BLaER1 (cell line): ENCODE measurements at regions not wholly inside any gene's neighbourhood (a gene's known extent, or its start where the extent isn't known, plus 50 kb on each side); places are given as distances from the start of the nearest gene placed in this dataset.

ENCODE experiments used
- H3K27ac ChIP-seq: shearing (Covaris generic); formaldehyde crosslinking; 2 replicates; pipeline ENCODE4 v1.8.1; 2022
- H3K27me3 ChIP-seq: shearing (Covaris generic); formaldehyde crosslinking; 2 replicates; pipeline ENCODE4 v1.8.1; 2022
- H3K36me3 ChIP-seq: shearing (Covaris generic); formaldehyde crosslinking; 2 replicates; pipeline ENCODE4 v1.8.1; 2022
- H3K4me1 ChIP-seq: shearing (Covaris generic); formaldehyde crosslinking; 2 replicates; pipeline ENCODE4 v1.8.1; 2022
- H3K4me2 ChIP-seq: shearing (Covaris generic); formaldehyde crosslinking; 2 replicates; pipeline ENCODE4 v1.8.1; 2022
- H3K4me3 ChIP-seq: shearing (Covaris generic); formaldehyde crosslinking; 2 replicates; pipeline ENCODE4 v1.8.1; 2022
- H3K9ac ChIP-seq: shearing (Covaris generic); formaldehyde crosslinking; 2 replicates; pipeline ENCODE4 v1.8.1; 2022
- H3K9me3 ChIP-seq: shearing (Covaris generic); formaldehyde crosslinking; 2 replicates; pipeline ENCODE4 v1.8.1; 2022
- H4K20me1 ChIP-seq: shearing (Covaris generic); formaldehyde crosslinking; 2 replicates; pipeline ENCODE4 v1.8.1; 2022
- Cebpa-rat ChIP-seq: shearing (Covaris generic); IDR thresholded peaks from 2 replicates; pipeline ENCODE4 v1.8.1; 2022

DNA sequence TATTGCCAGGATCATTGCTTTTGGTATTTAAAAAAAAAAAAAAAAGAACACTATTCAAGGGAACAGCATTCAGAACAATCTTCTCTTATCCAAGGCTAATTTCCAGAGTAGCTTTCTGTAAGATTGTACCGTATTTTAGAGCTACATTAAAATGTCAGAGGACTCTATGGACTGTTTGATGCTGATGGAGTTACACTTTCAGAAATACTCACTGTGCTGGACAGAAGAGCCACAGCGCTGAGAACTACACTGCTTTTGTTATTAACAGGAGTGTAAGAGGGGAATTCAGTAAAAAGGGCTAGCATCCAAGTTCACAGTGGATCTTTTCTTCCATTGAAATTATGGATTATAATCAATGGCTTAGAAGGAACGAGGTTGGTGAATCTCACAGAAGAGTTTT, 247.7 kb downstream of the AHR start:
- H3K27me3 ChIP-seq = no peaks in the 10 kb centered on the region
- H3K27ac ChIP-seq = no peak overlapping the region
- H4K20me1 ChIP-seq = no peaks in the 10 kb centered on the region
- H3K4me1 ChIP-seq = no peaks in the 10 kb centered on the region
- H3K4me3 ChIP-seq = no peak overlapping the region
- no peak overlapping the region for H3K9ac ChIP-seq
- no peak for TF ChIP-seq Cebpa-rat
- no peaks in the 10 kb centered on the region for H3K9me3 ChIP-seq
- no peaks in the 10 kb centered on the region for H3K36me3 ChIP-seq
- no peak overlapping the region for H3K4me2 ChIP-seq

DNA sequence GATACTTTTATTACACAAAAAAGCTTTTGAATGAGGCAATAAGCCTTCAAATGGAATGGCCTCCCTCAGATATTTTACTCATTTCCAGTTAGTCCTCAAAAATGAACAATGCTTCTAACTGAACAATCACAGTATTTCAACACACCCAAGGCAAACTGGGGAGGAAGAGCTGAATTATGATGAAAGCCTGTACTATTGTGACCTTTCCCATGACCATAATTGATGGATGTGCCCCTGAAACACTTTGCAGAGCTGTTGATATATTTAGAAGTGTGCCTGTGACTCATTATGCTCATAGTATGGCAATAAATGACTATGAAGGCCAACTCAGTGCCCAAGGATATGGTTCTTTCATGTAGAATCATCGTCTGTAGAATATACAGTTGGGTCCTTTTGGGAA, 248.1 kb downstream of the AHR start:
- H3K4me3 ChIP-seq = no peak overlapping the region
- H3K4me1 ChIP-seq = no peaks in the 10 kb centered on the region
- H3K9ac ChIP-seq = no peak overlapping the region
- no peak for TF ChIP-seq Cebpa-rat
- no peaks in the 10 kb centered on the region for H3K36me3 ChIP-seq
- no peaks in the 10 kb centered on the region for H3K27me3 ChIP-seq
- H4K20me1 ChIP-seq = no peaks in the 10 kb centered on the region
- H3K9me3 ChIP-seq = no peaks in the 10 kb centered on the region
- H3K27ac ChIP-seq = no peak overlapping the region
- no peak overlapping the region for H3K4me2 ChIP-seq

DNA sequence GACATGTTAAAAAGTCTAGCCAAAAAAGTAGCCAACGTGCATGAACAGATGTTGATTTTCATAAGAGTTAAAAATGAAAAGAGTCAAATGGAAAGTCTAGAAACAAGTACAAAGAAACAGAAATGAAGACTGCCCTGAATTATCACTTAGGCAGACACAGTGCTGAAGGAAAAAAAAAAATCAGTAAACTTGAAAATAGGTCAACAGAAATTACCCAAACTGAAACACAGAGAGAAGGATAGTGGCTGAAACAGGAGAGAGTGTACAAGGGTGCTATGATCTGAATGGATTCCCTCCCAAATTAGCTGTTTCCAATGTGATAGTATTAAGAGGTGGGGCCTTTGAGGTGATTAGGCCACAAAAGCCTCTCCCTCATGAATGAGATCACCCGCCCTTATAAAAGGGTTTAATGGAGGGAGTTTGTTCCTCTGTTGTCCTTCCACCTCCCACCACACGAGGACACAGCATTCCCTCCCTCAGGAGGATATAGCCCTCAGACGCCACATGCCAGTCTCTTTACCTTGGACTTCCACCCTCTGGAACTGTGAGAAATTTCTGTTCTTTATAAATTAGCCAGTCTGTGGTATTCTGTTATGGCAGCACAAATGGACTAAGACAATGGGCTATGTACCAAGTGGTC, 249.7 kb downstream of the AHR start:
- no peaks in the 10 kb centered on the region for H4K20me1 ChIP-seq
- H3K4me2 ChIP-seq = no peak overlapping the region
- no peak overlapping the region for H3K9ac ChIP-seq
- H3K4me3 ChIP-seq = no peak overlapping the region
- no peaks in the 10 kb centered on the region for H3K36me3 ChIP-seq
- no peaks in the 10 kb centered on the region for H3K4me1 ChIP-seq
- H3K27ac ChIP-seq = no peak overlapping the region
- H3K9me3 ChIP-seq = no peaks in the 10 kb centered on the region
- TF ChIP-seq Cebpa-rat = no peak
- H3K27me3 ChIP-seq = no peaks in the 10 kb centered on the region

DNA sequence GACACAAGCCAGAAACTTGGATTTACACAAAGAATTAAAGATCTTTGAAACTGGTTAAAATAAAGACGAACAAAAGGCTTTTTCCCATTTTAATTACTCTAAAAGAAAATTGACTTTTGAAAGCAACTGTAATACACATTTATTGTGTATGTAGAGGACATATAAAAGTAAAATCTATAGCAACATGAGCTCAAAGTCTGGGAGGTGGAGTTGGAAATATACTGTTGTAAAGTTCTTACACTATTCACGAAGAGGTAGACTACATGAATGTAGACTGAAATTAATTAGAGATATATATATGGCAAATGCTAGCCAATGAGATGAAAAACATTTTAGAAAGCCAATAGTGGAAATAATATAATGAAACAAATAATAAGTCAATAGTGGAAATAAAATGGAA, 251.0 kb downstream of the AHR start:
- no peak overlapping the region for H3K9ac ChIP-seq
- H3K4me2 ChIP-seq = no peak overlapping the region
- no peak overlapping the region for H3K4me3 ChIP-seq
- H3K4me1 ChIP-seq = no peaks in the 10 kb centered on the region
- no peaks in the 10 kb centered on the region for H3K36me3 ChIP-seq
- no peak for TF ChIP-seq Cebpa-rat
- no peaks in the 10 kb centered on the region for H3K27me3 ChIP-seq
- 0 out of 2 replicates have a peak, but pooled peaks cover 1% of the 10 kb centered on the region for H3K9me3 ChIP-seq
- no peaks in the 10 kb centered on the region for H4K20me1 ChIP-seq
- no peak overlapping the region for H3K27ac ChIP-seq

DNA sequence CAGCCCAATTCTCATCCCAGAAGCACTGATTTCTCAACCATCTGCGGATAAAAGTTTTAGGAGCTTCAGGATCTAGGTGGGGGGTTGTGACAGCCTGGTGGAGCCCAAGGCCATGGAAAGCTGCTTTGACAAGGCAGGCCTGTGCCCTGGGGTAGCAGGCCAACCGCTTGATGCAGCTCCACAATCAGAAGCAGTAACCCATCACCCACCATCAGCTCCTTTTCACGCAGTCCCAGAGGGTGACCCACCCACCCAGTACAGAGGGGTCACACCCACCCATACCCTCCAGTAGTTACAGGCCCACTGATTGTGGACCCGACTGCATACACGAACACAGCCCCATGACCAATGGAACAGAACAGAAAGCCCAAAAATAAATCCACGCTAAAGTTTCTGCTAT, 253.9 kb downstream of the AHR start:
- Histone ChIP-seq H3K4me3 (no peak overlapping the region), H3K27ac (no peak overlapping the region), H3K4me1 (peaks cover 6% of the 10 kb centered on the region), H3K4me2 (no peak overlapping the region), H3K36me3 (no peaks in the 10 kb centered on the region), H3K27me3 (no peaks in the 10 kb centered on the region), H4K20me1 (no peaks in the 10 kb centered on the region), H3K9ac (no peak overlapping the region), H3K9me3 (0 out of 2 replicates have a peak, but pooled peaks cover 5% of the 10 kb centered on the region)
- no peak for TF ChIP-seq Cebpa-rat

DNA sequence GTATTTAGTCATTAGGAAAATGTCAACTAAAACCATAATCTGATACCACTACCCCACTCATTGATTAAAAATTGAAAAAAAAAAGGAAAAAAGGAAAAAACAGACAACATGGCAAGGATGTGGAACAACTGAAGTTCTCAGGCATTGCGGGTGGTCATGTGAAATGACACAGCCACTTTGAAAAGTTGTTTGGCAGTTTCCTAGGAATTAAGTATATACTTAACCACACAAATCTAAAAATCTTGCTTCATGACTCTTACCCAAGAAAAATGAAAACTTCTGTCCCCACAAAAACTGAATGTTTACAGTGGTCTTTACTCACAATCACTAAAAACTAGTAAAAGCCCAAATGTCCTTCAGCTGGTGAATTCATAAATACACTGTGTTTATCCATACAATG, 254.5 kb downstream of the AHR start:
- 0 out of 2 replicates have a peak, but pooled peaks cover 5% of the 10 kb centered on the region for H3K9me3 ChIP-seq
- no peak for TF ChIP-seq Cebpa-rat

DNA sequence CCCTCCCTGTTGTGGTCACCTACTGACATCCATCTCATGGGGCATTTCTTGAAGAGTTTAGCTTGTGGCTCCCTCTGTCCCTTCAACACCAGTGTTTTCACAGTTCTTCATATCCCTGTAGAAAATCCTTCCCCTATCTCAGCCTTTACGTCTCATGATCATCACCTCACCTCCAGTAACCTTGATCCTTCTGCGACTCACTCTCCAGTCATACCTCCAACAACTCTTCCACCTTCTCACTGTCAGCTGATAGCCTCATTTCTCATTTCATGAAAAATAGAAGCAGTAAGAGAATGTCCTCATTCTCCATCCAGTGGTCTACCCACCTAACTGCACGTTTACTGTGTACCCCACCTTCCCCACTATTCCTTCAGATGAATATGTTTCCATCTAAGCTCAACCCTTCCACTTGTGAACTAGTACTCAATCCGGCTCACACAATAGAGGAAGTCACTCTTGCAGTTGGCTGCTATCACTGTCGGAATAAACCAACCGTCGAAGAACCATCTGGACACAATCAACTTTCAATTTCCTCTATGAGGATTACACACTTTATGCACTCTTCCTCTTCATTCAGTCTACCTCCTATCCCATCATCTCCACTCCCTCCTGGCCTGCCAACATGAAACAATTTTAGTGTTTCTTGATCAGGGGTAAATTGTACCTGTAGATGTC, 256.0 kb downstream of the AHR start:
- Histone ChIP-seq H3K27ac (no peak overlapping the region), H3K4me3 (no peak overlapping the region), H3K27me3 (no peaks in the 10 kb centered on the region), H3K36me3 (no peaks in the 10 kb centered on the region), H3K4me2 (no peak overlapping the region), H3K9me3 (0 out of 2 replicates have a peak, but pooled peaks cover 5% of the 10 kb centered on the region), H3K9ac (no peak overlapping the region), H4K20me1 (no peaks in the 10 kb centered on the region), H3K4me1 (peaks cover 13% of the 10 kb centered on the region)
- no peak for TF ChIP-seq Cebpa-rat

More for the DNA sequence above, 254.5 kb downstream of the AHR start:
- Histone ChIP-seq H3K4me2 (no peak overlapping the region), H3K27me3 (no peaks in the 10 kb centered on the region), H3K4me3 (no peak overlapping the region), H3K36me3 (no peaks in the 10 kb centered on the region), H3K4me1 (peaks cover 12% of the 10 kb centered on the region), H4K20me1 (no peaks in the 10 kb centered on the region), H3K27ac (no peak overlapping the region), H3K9ac (no peak overlapping the region)

DNA sequence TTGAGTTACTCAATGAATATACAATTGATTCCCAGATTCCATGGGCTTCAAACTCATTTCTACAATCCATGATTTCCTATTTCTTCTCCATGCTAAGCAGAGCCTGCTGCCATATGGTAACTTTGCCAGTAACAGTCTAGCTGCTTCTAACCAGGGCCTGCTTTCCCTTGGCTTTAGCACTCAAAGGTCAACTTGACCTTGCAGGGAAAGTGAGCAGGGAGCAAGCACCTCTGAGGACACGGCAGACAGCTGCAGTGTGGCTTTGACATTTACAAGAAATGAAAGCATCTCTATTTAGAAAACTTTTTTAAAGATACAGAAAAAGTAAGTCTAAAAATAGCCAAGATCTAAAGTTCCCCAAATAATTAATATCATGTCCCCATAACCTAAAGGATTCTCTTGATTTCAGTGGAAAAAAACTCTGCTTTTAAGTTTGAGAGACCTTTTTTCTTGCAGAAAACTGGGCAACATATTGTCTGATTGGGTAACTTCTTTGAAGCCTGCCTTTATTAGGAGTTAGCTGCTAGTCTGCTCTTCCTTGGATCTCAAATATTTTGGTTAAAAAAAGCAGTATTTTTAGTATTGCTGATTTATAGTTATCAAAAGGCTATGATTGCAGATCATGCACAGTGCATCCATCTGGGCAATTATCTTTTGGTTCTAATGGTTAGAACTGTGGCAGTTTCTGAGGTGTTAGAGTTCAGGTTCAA, 257.9 kb downstream of the AHR start:
- H3K4me3 ChIP-seq = no peak overlapping the region
- no peaks in the 10 kb centered on the region for H3K27me3 ChIP-seq
- 0 out of 2 replicates have a peak, but pooled peaks cover 5% of the 10 kb centered on the region for H3K9me3 ChIP-seq
- no peaks in the 10 kb centered on the region for H4K20me1 ChIP-seq
- no peaks in the 10 kb centered on the region for H3K36me3 ChIP-seq
- peak overlapping the region; percentile 5; the same call in 1 of the 2 replicates for H3K4me2 ChIP-seq
- no peak for TF ChIP-seq Cebpa-rat
- H3K27ac ChIP-seq = no peak overlapping the region
- no peak overlapping the region for H3K9ac ChIP-seq
- peaks cover 13% of the 10 kb centered on the region for H3K4me1 ChIP-seq

DNA sequence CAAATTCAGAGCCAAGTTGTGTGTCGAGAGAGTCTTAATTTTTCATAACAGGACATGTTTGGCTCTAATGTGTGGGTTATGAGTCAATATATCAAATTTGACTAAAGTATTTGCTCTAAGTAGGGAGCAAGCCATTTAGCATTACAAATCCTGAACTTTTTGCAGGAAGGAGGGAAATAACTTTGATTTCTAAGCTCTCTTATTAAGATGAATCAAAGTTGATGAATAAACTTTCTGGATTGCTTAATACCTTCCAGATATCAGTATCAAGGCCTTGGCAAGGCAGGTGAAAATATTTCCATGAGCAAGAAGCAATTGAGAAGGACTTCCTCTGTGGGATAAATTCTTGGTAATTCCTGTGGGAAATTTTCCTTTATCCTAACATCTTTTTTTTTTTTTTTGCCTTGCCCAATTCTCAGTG, 258.8 kb downstream of the AHR start:
- H3K4me2 ChIP-seq = peak overlapping the region; percentile 26; the same call in 1 of the 2 replicates
- H3K27ac ChIP-seq = no peak overlapping the region
- no peaks in the 10 kb centered on the region for H4K20me1 ChIP-seq
- H3K4me3 ChIP-seq = no peak overlapping the region
- no peaks in the 10 kb centered on the region for H3K27me3 ChIP-seq
- H3K9ac ChIP-seq = no peak overlapping the region
- peaks cover 13% of the 10 kb centered on the region for H3K4me1 ChIP-seq
- H3K36me3 ChIP-seq = no peaks in the 10 kb centered on the region
- H3K9me3 ChIP-seq = 0 out of 2 replicates have a peak, but pooled peaks cover 5% of the 10 kb centered on the region
- no peak for TF ChIP-seq Cebpa-rat

DNA sequence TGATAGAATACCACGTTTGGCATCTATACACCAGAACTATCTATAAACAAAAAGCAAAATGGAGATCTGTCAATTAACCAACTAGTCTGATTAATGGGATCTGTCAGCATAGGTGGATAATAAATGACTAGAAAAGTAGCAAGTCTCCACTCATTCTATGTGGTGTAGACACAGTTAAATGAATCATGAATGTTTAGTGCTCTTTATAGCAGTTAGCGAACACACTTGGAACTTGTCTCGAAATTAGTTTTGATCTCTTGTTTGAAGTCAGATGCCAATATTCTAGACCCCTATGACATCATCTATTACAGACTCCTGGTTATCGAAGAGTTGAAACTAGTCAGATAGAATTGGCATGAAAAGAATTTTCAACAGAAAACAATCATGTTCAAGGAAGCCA, 259.7 kb downstream of the AHR start:
- no peak overlapping the region for H3K4me3 ChIP-seq
- TF ChIP-seq Cebpa-rat = no peak
- H3K27ac ChIP-seq = no peak overlapping the region
- no peaks in the 10 kb centered on the region for H3K27me3 ChIP-seq
- peaks cover 13% of the 10 kb centered on the region for H3K4me1 ChIP-seq
- 0 out of 2 replicates have a peak, but pooled peaks cover 5% of the 10 kb centered on the region for H3K9me3 ChIP-seq
- no peaks in the 10 kb centered on the region for H4K20me1 ChIP-seq
- no peaks in the 10 kb centered on the region for H3K36me3 ChIP-seq
- no peak overlapping the region for H3K4me2 ChIP-seq
- no peak overlapping the region for H3K9ac ChIP-seq
